Esophagus muscularis mucosa (tissue), 4 donors: ENCODE measurements at regions not wholly inside any gene's neighbourhood (a gene's known extent, or its start where the extent isn't known, plus 50 kb on each side); places are given as distances from the start of the nearest gene placed in this dataset.

Experiments
- DNase-seq: peaks from one replicate; pipeline ENCODE4 v3.0.0-alpha.2; 2017; ENCODE audit errors: extremely low spot score
- H3K27ac ChIP-seq, 4 donors: fragments of 200-600 bp; sonication (generic); replicated peaks in 1 of 4; 1 replicate in 3 of 4; 2 replicates in 1 of 4; pipeline ENCODE4 v1.5.1; 2016 to 2019; ENCODE audit warnings: mild to moderate bottlenecking in 1 of 4
- H3K27me3 ChIP-seq, 4 donors: fragments of 200-600 bp; sonication (generic); one replicate each; pipeline versions ENCODE4 v1.5.1 to v1.6.0; 2016 to 2019
- H3K36me3 ChIP-seq, 4 donors: fragments of 200-600 bp; sonication (generic); one replicate each; pipeline ENCODE4 v1.5.1; 2016 to 2019
- H3K4me1 ChIP-seq, 4 donors: fragments of 200-600 bp; sonication (generic); one replicate each; pipeline ENCODE4 v1.5.1; 2016 to 2019
- H3K4me3 ChIP-seq, 4 donors: fragments of 200-600 bp; sonication (generic); 1 replicate in 2 of 4; 2 replicates in 2 of 4; pipeline ENCODE4 v1.5.1; 2016 to 2019; ENCODE audit warnings: mild to moderate bottlenecking in 4 of 4, moderate library complexity in 1 of 4
- H3K9me3 ChIP-seq, 4 donors: fragments of 200-600 bp; sonication (generic); 1 replicate in 3 of 4; 2 replicates in 1 of 4; pipeline ENCODE4 v1.5.1; 2016 to 2019
- EP300 ChIP-seq: sonication (generic); formaldehyde crosslinking; IDR thresholded peaks from one replicate; pipeline ENCODE4 v1.6.1; 2017; ENCODE audit warnings: antibody characterized with exemption
- POLR2A ChIP-seq: fragments of 450-650 bp; IDR thresholded peaks from one replicate; pipeline ENCODE4 v1.6.1; 2017; ENCODE audit warnings: antibody characterized with exemption, moderate library complexity, mild to moderate bottlenecking, low read depth
- POLR2AphosphoS5 ChIP-seq, 2 donors: sonication (generic); formaldehyde crosslinking; IDR thresholded peaks; one replicate each; pipeline ENCODE4 v1.6.1; 2017; ENCODE audit warnings: antibody characterized with exemption in 2 of 2
- WGBS: methylation state at CpG from one replicate; pipeline ENCODE4 v1.1.5; 2018; 5-methylcytosine and 5-hydroxymethylcytosine counted together
- intact Hi-C: fragments of 100-400 bp; cut with DNase I; formaldehyde crosslinking; loops from one replicate; pipeline ENCODE4 v1.15.1; 2023
- TF ChIP-seq, protein P1 (sequence below), 3 experiments: fragments of 200-600 bp in 2 of 3; fragments of 450-650 bp in 1 of 3; sonication (generic) in 2 of 3; IDR thresholded peaks; one replicate each; pipeline ENCODE4 v1.5.1; 2017 to 2019; ENCODE audit warnings: antibody characterized with exemption in 3 of 3, mild to moderate bottlenecking in 2 of 3, moderate library complexity in 1 of 3

GRCh38 chr6:66900133-66901083 lies 1193.4 kb upstream of the EYS start:
- H3K4me3 ChIP-seq: no peak overlapping the region
- WGBS: 81% methylated on average over 8 of the region's 8 CpGs
- no peaks in the 10 kb centered on the region for H3K36me3 ChIP-seq
- no peaks in the 10 kb centered on the region for H3K4me1 ChIP-seq
- intact Hi-C loops: no loop called here
- DNase-seq: no peak
- no peak for TF ChIP-seq EP300
- TF ChIP-seq, protein P1, sequence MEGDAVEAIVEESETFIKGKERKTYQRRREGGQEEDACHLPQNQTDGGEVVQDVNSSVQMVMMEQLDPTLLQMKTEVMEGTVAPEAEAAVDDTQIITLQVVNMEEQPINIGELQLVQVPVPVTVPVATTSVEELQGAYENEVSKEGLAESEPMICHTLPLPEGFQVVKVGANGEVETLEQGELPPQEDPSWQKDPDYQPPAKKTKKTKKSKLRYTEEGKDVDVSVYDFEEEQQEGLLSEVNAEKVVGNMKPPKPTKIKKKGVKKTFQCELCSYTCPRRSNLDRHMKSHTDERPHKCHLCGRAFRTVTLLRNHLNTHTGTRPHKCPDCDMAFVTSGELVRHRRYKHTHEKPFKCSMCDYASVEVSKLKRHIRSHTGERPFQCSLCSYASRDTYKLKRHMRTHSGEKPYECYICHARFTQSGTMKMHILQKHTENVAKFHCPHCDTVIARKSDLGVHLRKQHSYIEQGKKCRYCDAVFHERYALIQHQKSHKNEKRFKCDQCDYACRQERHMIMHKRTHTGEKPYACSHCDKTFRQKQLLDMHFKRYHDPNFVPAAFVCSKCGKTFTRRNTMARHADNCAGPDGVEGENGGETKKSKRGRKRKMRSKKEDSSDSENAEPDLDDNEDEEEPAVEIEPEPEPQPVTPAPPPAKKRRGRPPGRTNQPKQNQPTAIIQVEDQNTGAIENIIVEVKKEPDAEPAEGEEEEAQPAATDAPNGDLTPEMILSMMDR (IDR thresholded peaks at IDR 0.05): no peak
- TF ChIP-seq POLR2AphosphoS5 (IDR thresholded peaks at IDR 0.05): no peak
- TF ChIP-seq POLR2A: no peak
- H3K27ac ChIP-seq: no peak overlapping the region
- H3K27me3 ChIP-seq: no peaks in the 10 kb centered on the region
- H3K9me3 ChIP-seq: no peaks in the 10 kb centered on the region

DNA sequence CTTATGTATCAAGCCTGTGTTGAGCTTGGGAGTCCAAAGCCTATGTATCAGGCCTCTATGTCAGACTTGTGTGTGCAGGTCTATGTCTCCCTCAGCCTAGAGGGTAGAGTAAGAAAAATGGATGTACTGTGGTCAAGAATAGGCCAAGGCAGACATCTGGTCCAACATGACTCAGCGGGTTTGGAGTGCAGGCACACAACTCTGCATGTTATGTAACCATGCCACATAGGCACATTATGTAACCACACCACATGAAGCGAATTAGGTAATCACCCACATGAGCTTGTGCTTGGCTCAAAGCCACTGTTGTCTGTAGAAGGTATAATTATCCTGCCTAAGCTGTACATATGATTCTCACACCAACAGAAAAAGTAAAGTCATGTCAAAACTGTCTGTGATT lies 1190.5 kb upstream of the EYS start:
- Histone ChIP-seq H3K27me3 (no peaks in the 10 kb centered on the region), H3K27ac (no peak overlapping the region), H3K9me3 (no peaks in the 10 kb centered on the region), H3K4me3 (no peak overlapping the region), H3K36me3 (no peaks in the 10 kb centered on the region), H3K4me1 (no peaks in the 10 kb centered on the region)
- WGBS: 83% methylated on average over 2 of the region's 2 CpGs
- no peak for TF ChIP-seq POLR2A
- TF ChIP-seq, protein P1 (IDR thresholded peaks at IDR 0.05): no peak
- TF ChIP-seq POLR2AphosphoS5 (IDR thresholded peaks at IDR 0.05): no peak
- TF ChIP-seq EP300: no peak
- DNase-seq: no peak
- intact Hi-C loops: no loop called here

- 93% methylated on average over 4 of the region's 5 CpGs for WGBS
- no peaks in the 10 kb centered on the region for H3K27me3 ChIP-seq
- no peaks in the 10 kb centered on the region for H3K9me3 ChIP-seq
- H3K36me3 ChIP-seq: no peaks in the 10 kb centered on the region
- DNase-seq: no peak
- TF ChIP-seq POLR2A (no peak), POLR2AphosphoS5 (IDR thresholded peaks at IDR 0.05) (no peak), EP300 (no peak)
- TF ChIP-seq, protein P1 (IDR thresholded peaks at IDR 0.05): no peak
- no peaks in the 10 kb centered on the region for H3K4me1 ChIP-seq
- no peak overlapping the region for H3K4me3 ChIP-seq
- no peak overlapping the region for H3K27ac ChIP-seq
- intact Hi-C loops: no loop called here
These were observed 1189.4 kb upstream of the EYS start for GRCh38 chr6:66896415-66896814.

DNA sequence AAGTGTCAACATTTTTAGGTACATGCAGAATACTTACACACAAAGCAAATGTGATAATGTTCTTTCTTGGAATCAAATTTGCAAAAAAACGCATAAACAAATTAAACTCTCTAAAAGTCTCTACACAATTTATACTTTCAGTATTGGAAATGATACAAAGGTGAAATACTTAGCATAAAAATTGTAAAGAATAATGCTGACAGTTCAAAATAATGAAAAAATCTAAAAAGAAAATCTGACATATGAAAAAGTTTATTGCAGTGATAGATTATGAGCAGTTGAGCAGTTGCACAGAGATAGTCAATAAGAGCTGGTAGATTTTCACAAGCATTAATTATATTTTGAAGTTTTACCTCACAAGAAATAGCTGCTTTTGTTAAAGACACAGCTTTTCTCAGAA lies 1176.4 kb upstream of the EYS start:
- H3K9me3 ChIP-seq: peaks cover 0 to 19% (median 11%) of the 10 kb centered on the region in 4 donors
- intact Hi-C loops: no loop called here
- H3K36me3 ChIP-seq: no peaks in the 10 kb centered on the region
- TF ChIP-seq EP300: no peak
- no peak for TF ChIP-seq POLR2A
- TF ChIP-seq POLR2AphosphoS5 (IDR thresholded peaks at IDR 0.05): no peak
- H3K27ac ChIP-seq: no peak overlapping the region
- H3K4me1 ChIP-seq: no peaks in the 10 kb centered on the region
- no peak overlapping the region for H3K4me3 ChIP-seq
- no peak for DNase-seq
- 83% methylated on average over 1 of the region's 1 CpG for WGBS
- H3K27me3 ChIP-seq: no peaks in the 10 kb centered on the region

DNA sequence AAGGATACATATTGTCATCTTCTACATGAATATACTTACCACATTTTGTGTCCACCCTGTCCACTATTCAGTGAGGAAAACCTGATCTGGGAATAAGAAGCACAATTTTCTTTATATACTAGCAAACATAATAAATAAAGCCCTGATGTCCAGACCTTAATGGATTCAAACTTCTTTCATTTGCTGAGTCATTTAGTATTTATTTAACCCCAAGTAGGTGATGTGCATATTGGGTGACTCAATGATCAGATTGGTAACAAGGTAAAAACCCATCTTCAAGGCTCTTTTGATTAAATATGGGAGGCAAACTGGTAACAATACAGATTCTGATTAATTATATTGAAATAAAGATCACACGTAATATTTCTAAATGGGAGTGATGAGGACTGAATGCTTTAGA lies 1159.8 kb upstream of the EYS start:
- H3K4me3 ChIP-seq: no peak overlapping the region
- no peak for DNase-seq
- TF ChIP-seq POLR2A (no peak), POLR2AphosphoS5 (IDR thresholded peaks at IDR 0.05) (no peak), EP300 (no peak)
- TF ChIP-seq, protein P1 (IDR thresholded peaks at IDR 0.05): no peak
- H3K27ac ChIP-seq: no peak overlapping the region
- H3K27me3 ChIP-seq: no peaks in the 10 kb centered on the region
- WGBS: 94% methylated on average over 1 of the region's 1 CpG
- intact Hi-C loops: no loop called here
- no peaks in the 10 kb centered on the region for H3K9me3 ChIP-seq
- no peaks in the 10 kb centered on the region for H3K36me3 ChIP-seq
- H3K4me1 ChIP-seq: no peaks in the 10 kb centered on the region
